Panc1 (cell line): ENCODE measurements at regions not wholly inside any gene's neighbourhood (a gene's known extent, or its start where the extent isn't known, plus 50 kb on each side); places are given as distances from the start of the nearest gene placed in this dataset.

ENCODE experiments used
- ATAC-seq: fragments of 200-7000 bp; cut with Tn5 transposase; 2 replicates; pipeline ENCODE4 v1.9.1; 2020; ENCODE audit warnings: mild to moderate bottlenecking, moderate library complexity
- BruUV-seq: library from RNA; stranded (reverse); fragments of 400-500 nt; replicated peaks from 2 replicates; lab custom pipeline; 2021; lab: Mats Ljungman, UMichigan
- CTCF ChIA-PET: fragments of 300-600 bp; sonication (Branson Sonifier 250); formaldehyde crosslinking; loops from one replicate; lab custom pipeline; 2022; ENCODE audit warnings: antibody characterized with exemption; lab: Charles Lee
- POLR2A ChIA-PET: fragments of 300-600 bp; sonication (Branson Sonifier 250); formaldehyde crosslinking; loops from one replicate; lab custom pipeline; 2022; ENCODE audit warnings: antibody characterized with exemption; lab: Charles Lee
- DNase-seq: peaks from one replicate; pipeline ENCODE4 v3.0.0-alpha.2; 2010; ENCODE audit warnings: low read depth, low spot score
- H3K27ac ChIP-seq: 2 replicates; pipeline ENCODE4 v1.5.1; 2011; ENCODE audit warnings: mild to moderate bottlenecking, low read length, inconsistent platforms
- H3K27me3 ChIP-seq: fragments of 200-500 bp; sonication (Bioruptor generic); 2 replicates; pipeline ENCODE4 v1.6.0; 2014; ENCODE audit warnings: low read length, inconsistent platforms; ENCODE audit not compliant: control insufficient read depth, insufficient read depth
- H3K36me3 ChIP-seq: fragments of 200-500 bp; sonication (Bioruptor generic); 2 replicates; pipeline ENCODE4 v1.5.1; 2014; ENCODE audit warnings: inconsistent platforms, mild to moderate bottlenecking, low read length, moderate library complexity; ENCODE audit not compliant: control insufficient read depth, insufficient read depth
- H3K4me1 ChIP-seq: 2 replicates; pipeline ENCODE4 v1.5.1; 2011; ENCODE audit warnings: inconsistent platforms, mild to moderate bottlenecking, low read length, moderate library complexity; ENCODE audit not compliant: control insufficient read depth, insufficient read depth
- H3K4me3 ChIP-seq, 2 experiments: 2 replicates each; pipeline ENCODE4 v1.5.1; 2011 to 2012; ENCODE audit warnings: low read depth in 2 of 2, low read length in 2 of 2, mild to moderate bottlenecking in 2 of 2, inconsistent platforms in 1 of 2, moderate library complexity in 1 of 2
- H3K9me3 ChIP-seq: fragments of 200-500 bp; sonication (Bioruptor generic); 2 replicates; pipeline ENCODE4 v1.5.1; 2014; ENCODE audit warnings: low read depth, mild to moderate bottlenecking, inconsistent platforms, low read length, moderate library complexity; ENCODE audit not compliant: control insufficient read depth, insufficient read depth
- POLR2AphosphoS5 ChIP-seq: IDR thresholded peaks from 2 replicates; pipeline ENCODE4 v1.6.1; 2012; ENCODE audit warnings: mild to moderate bottlenecking, low read depth, low read length, moderate library complexity
- SIN3A ChIP-seq: IDR thresholded peaks from 2 replicates; pipeline ENCODE4 v1.6.1; 2012; ENCODE audit warnings: low read depth, mild to moderate bottlenecking, low read length, moderate library complexity, borderline replicate concordance; ENCODE audit not compliant: insufficient read depth
- TCF7L2 ChIP-seq: IDR thresholded peaks from 2 replicates; pipeline ENCODE4 v1.6.1; 2011; ENCODE audit warnings: mild to moderate bottlenecking, low read depth, low read length, inconsistent platforms
- in situ Hi-C: cut with HindIII; loops from 2 replicates; pipeline ENCODE4 v1.10.0; 2016; ENCODE audit warnings: low sequenced_read_pairs, low pct_unique_long_range_greater_than_20kb
- intact Hi-C: fragments of 100-400 bp; cut with micrococcal nuclease; formaldehyde crosslinking; loops from one replicate; pipeline ENCODE4 v1.10.0; 2022; ENCODE audit not compliant: unreplicated experiment
- TF ChIP-seq, protein P1 (sequence below): fragments of 450-650 bp; IDR thresholded peaks from 2 replicates; pipeline ENCODE4 v1.5.1; 2017; ENCODE audit warnings: mild to moderate bottlenecking
- TF ChIP-seq, protein P2 (sequence below), 2 experiments: IDR thresholded peaks; 2 replicates each; pipeline ENCODE4 v1.6.1; 2011 to 2012; ENCODE audit warnings: low read depth in 2 of 2, control low read depth in 1 of 2, low read length in 1 of 2, mild to moderate bottlenecking in 1 of 2, moderate library complexity in 1 of 2; ENCODE audit not compliant: insufficient read depth in 1 of 2

DNA sequence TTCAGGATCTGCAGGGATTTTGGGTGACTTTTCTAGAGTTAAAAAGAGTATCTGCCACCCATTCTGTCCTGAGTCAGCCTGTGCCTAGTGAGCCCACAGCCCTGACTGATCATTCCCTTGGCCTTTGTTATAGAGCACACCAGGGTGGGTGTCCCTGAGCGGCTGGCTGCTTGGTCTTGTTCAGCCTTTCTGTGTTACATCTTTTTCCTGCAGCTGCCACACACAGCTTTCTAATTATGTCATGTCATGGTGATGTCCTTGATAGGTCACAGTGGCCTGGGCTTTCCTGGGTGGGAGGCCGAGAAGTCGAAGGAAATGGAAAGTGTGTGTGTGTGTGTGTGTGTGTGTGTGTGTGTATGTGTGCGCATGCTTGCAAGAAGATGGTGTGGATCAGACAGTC, 293.2 kb upstream of the CRY1 start:
- TF ChIP-seq, protein P1, sequence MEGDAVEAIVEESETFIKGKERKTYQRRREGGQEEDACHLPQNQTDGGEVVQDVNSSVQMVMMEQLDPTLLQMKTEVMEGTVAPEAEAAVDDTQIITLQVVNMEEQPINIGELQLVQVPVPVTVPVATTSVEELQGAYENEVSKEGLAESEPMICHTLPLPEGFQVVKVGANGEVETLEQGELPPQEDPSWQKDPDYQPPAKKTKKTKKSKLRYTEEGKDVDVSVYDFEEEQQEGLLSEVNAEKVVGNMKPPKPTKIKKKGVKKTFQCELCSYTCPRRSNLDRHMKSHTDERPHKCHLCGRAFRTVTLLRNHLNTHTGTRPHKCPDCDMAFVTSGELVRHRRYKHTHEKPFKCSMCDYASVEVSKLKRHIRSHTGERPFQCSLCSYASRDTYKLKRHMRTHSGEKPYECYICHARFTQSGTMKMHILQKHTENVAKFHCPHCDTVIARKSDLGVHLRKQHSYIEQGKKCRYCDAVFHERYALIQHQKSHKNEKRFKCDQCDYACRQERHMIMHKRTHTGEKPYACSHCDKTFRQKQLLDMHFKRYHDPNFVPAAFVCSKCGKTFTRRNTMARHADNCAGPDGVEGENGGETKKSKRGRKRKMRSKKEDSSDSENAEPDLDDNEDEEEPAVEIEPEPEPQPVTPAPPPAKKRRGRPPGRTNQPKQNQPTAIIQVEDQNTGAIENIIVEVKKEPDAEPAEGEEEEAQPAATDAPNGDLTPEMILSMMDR: no peak
- TF ChIP-seq, protein P2, sequence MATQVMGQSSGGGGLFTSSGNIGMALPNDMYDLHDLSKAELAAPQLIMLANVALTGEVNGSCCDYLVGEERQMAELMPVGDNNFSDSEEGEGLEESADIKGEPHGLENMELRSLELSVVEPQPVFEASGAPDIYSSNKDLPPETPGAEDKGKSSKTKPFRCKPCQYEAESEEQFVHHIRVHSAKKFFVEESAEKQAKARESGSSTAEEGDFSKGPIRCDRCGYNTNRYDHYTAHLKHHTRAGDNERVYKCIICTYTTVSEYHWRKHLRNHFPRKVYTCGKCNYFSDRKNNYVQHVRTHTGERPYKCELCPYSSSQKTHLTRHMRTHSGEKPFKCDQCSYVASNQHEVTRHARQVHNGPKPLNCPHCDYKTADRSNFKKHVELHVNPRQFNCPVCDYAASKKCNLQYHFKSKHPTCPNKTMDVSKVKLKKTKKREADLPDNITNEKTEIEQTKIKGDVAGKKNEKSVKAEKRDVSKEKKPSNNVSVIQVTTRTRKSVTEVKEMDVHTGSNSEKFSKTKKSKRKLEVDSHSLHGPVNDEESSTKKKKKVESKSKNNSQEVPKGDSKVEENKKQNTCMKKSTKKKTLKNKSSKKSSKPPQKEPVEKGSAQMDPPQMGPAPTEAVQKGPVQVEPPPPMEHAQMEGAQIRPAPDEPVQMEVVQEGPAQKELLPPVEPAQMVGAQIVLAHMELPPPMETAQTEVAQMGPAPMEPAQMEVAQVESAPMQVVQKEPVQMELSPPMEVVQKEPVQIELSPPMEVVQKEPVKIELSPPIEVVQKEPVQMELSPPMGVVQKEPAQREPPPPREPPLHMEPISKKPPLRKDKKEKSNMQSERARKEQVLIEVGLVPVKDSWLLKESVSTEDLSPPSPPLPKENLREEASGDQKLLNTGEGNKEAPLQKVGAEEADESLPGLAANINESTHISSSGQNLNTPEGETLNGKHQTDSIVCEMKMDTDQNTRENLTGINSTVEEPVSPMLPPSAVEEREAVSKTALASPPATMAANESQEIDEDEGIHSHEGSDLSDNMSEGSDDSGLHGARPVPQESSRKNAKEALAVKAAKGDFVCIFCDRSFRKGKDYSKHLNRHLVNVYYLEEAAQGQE (IDR thresholded peaks at IDR 0.05; ENCODE audit: insufficient read depth in 1 of 2, low read depth in 2 of 2, low read length in 1 of 2): no peak
- no peak for TF ChIP-seq POLR2AphosphoS5
- TF ChIP-seq SIN3A: no peak
- TF ChIP-seq TCF7L2: no peak
- intact Hi-C loops (no loop called here), in situ Hi-C loops (no loop called here)
- POLR2A ChIA-PET: no interaction called here
- CTCF ChIA-PET: interaction anchor here (0.6 kb wide), 1 partner anchor 318 kb away, joined by 3 read pairs; no protein-coding TSS in a partner anchor
- Histone ChIP-seq H3K27ac (no peak overlapping the region), H3K4me1 (no peaks in the 10 kb centered on the region), H3K9me3 (no peaks in the 10 kb centered on the region), H3K4me3 (no peak overlapping the region), H3K27me3 (no peaks in the 10 kb centered on the region), H3K36me3 (no peaks in the 10 kb centered on the region)
- ATAC-seq: no peak
- BruUV-seq: no TSS peak
- DNase-seq: no peak

DNA sequence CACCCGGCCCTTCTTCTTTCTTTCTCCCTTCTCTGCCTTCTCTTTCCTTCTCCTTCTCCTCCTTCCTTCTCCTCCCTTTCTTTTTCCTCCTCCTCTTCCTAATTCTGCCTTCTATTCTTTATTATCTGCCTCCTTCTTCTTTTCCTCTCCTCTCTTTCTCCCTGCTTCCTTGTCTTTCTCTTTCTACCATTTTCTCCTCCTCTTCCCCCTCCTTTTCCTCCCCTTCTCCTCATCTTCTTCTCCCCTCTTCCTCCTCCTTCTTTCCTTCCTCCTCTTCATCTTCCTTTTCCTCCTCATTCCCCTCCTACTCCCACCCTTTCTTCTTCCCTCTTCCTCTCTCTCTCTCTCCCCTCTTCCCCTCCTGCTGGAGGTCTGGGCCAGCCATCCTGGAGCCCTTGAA, 294.9 kb upstream of the CRY1 start:
- CTCF ChIA-PET: no interaction called here
- DNase-seq: no peak
- POLR2A ChIA-PET: no interaction called here
- in situ Hi-C loops (no loop called here), intact Hi-C loops (no loop called here)
- H3K9me3 ChIP-seq: no peaks in the 10 kb centered on the region
- no peaks in the 10 kb centered on the region for H3K27me3 ChIP-seq
- ATAC-seq: no peak
- H3K4me3 ChIP-seq: no peak overlapping the region
- BruUV-seq: no TSS peak
- H3K4me1 ChIP-seq: no peaks in the 10 kb centered on the region
- H3K36me3 ChIP-seq: no peaks in the 10 kb centered on the region
- TF ChIP-seq, protein P1: no peak
- TF ChIP-seq, protein P2 (IDR thresholded peaks at IDR 0.05; ENCODE audit: insufficient read depth in 1 of 2, low read depth in 2 of 2, low read length in 1 of 2): no peak
- no peak for TF ChIP-seq TCF7L2
- no peak for TF ChIP-seq POLR2AphosphoS5
- TF ChIP-seq SIN3A: no peak
- H3K27ac ChIP-seq: no peak overlapping the region
